HEK293 (cell line): ENCODE measurements at regions not wholly inside any gene's neighbourhood (a gene's known extent, or its start where the extent isn't known, plus 50 kb on each side); places are given as distances from the start of the nearest gene placed in this dataset.

ENCODE experiments used
- CTCF ChIA-PET: fragments of 350-600 bp; formaldehyde crosslinking; extraction: SDS; loops from one replicate; lab custom pipeline; 2021; ENCODE audit warnings: antibody characterized with exemption; lab: Yijun Ruan, JAX
- POLR2A ChIA-PET: fragments of 300-600 bp; formaldehyde crosslinking; extraction: SDS; loops from one replicate; lab custom pipeline; 2020; ENCODE audit warnings: antibody characterized with exemption, inconsistent platforms; lab: Yijun Ruan, JAX
- H3K27ac ChIP-seq: fragments of 200-500 bp; sonication (Bioruptor generic); 2 replicates; pipeline ENCODE4 v1.5.1; 2014; ENCODE audit warnings: low read depth, low read length, control low read depth, inconsistent platforms; ENCODE audit errors: extremely low read depth
- H3K36me3 ChIP-seq, 2 experiments: fragments of 200-500 bp in 1 of 2; sonication (Bioruptor generic) in 1 of 2; 1 replicate in 1 of 2; 2 replicates in 1 of 2; pipeline ENCODE4 v1.5.1; 2014 to 2017; ENCODE audit warnings: inconsistent platforms in 2 of 2, low read length in 2 of 2; ENCODE audit not compliant: control insufficient read depth in 2 of 2, insufficient read depth in 1 of 2
- H3K4me1 ChIP-seq: fragments of 200-500 bp; sonication (Bioruptor generic); 2 replicates; pipeline ENCODE4 v1.5.1; 2014; ENCODE audit warnings: mild to moderate bottlenecking, low read length, inconsistent platforms; ENCODE audit not compliant: control insufficient read depth, insufficient read depth
- H3K4me3 ChIP-seq: 2 replicates; pipeline ENCODE4 v1.5.1; 2011; ENCODE audit warnings: low read depth, mild to moderate bottlenecking, control low read depth, low read length, moderate library complexity
- H3K9me3 ChIP-seq: fragments of 200-500 bp; sonication (Bioruptor generic); 2 replicates; pipeline ENCODE4 v1.5.1; 2014; ENCODE audit warnings: low read depth, low read length, inconsistent platforms; ENCODE audit not compliant: control insufficient read depth, insufficient read depth
- SCRT1 ChIP-seq: fragments of 450-650 bp; formaldehyde crosslinking; IDR thresholded peaks from 2 replicates; pipeline ENCODE4 v1.5.1; 2016; ENCODE audit warnings: missing biosample characterization, missing genetic modification characterization, borderline replicate concordance
- ZBTB11 ChIP-seq: fragments of 450-650 bp; formaldehyde crosslinking; conservative IDR thresholded peaks from 2 replicates; pipeline ENCODE4 v1.5.1; 2016; ENCODE audit warnings: low read depth, missing biosample characterization, missing genetic modification characterization
- ZEB2 ChIP-seq: fragments of 450-650 bp; formaldehyde crosslinking; IDR thresholded peaks from 2 replicates; pipeline ENCODE4 v1.5.1; 2016; ENCODE audit warnings: missing biosample characterization, missing genetic modification characterization
- ZFHX2 ChIP-seq: fragments of 450-650 bp; formaldehyde crosslinking; conservative IDR thresholded peaks from 2 replicates; pipeline ENCODE4 v1.5.1; 2016; ENCODE audit warnings: missing biosample characterization, missing genetic modification characterization
- ZIC2 ChIP-seq: fragments of 450-650 bp; formaldehyde crosslinking; IDR thresholded peaks from 2 replicates; pipeline ENCODE4 v1.5.1; 2016; ENCODE audit warnings: missing biosample characterization, missing genetic modification characterization
- ZNF16 ChIP-seq: fragments of 450-650 bp; formaldehyde crosslinking; IDR thresholded peaks from 2 replicates; pipeline ENCODE4 v1.5.1; 2016; ENCODE audit warnings: low read depth, missing biosample characterization, missing genetic modification characterization
- ZNF280D ChIP-seq: fragments of 450-650 bp; formaldehyde crosslinking; IDR thresholded peaks from 2 replicates; pipeline ENCODE4 v1.5.1; 2016; ENCODE audit warnings: missing biosample characterization, missing genetic modification characterization
- ZNF311 ChIP-seq: fragments of 450-650 bp; formaldehyde crosslinking; IDR thresholded peaks from 2 replicates; pipeline ENCODE4 v1.5.1; 2017; ENCODE audit warnings: missing biosample characterization, missing genetic modification characterization, borderline replicate concordance
- ZNF394 ChIP-seq: fragments of 450-650 bp; formaldehyde crosslinking; IDR thresholded peaks from 2 replicates; pipeline ENCODE4 v1.5.1; 2016; ENCODE audit warnings: missing biosample characterization, missing genetic modification characterization, mild to moderate bottlenecking, moderate library complexity, borderline replicate concordance
- ZNF433 ChIP-seq: fragments of 450-650 bp; formaldehyde crosslinking; IDR thresholded peaks from 2 replicates; pipeline ENCODE4 v1.5.1; 2016; ENCODE audit warnings: missing biosample characterization, missing genetic modification characterization, low read depth
- ZNF521 ChIP-seq: fragments of 450-650 bp; formaldehyde crosslinking; IDR thresholded peaks from 2 replicates; pipeline ENCODE4 v1.5.1; 2017; ENCODE audit warnings: missing biosample characterization, mild to moderate bottlenecking, missing genetic modification characterization
- ZNF596 ChIP-seq: fragments of 450-650 bp; IDR thresholded peaks from 2 replicates; pipeline ENCODE4 v1.5.0; 2018; ENCODE audit warnings: missing biosample characterization, mild to moderate bottlenecking, missing genetic modification characterization, moderate library complexity
- ZNF621 ChIP-seq: fragments of 450-650 bp; formaldehyde crosslinking; IDR thresholded peaks from 2 replicates; pipeline ENCODE4 v1.5.1; 2017; ENCODE audit warnings: missing biosample characterization, missing genetic modification characterization
- ZNF626 ChIP-seq: fragments of 450-650 bp; sonication (Bioruptor Pico); formaldehyde crosslinking; IDR thresholded peaks from 2 replicates; pipeline ENCODE4 v1.5.1; 2018; ENCODE audit warnings: missing biosample characterization, missing genetic modification characterization, inconsistent platforms
- ZNF677 ChIP-seq: fragments of 450-650 bp; IDR thresholded peaks from 2 replicates; pipeline ENCODE4 v1.5.0; 2018; ENCODE audit warnings: missing biosample characterization, mild to moderate bottlenecking, missing genetic modification characterization, moderate library complexity
- ZNF777 ChIP-seq: fragments of 450-650 bp; formaldehyde crosslinking; IDR thresholded peaks from 2 replicates; pipeline ENCODE4 v1.5.1; 2017; ENCODE audit warnings: missing biosample characterization, missing genetic modification characterization, borderline replicate concordance
- ZNF792 ChIP-seq: fragments of 450-650 bp; formaldehyde crosslinking; IDR thresholded peaks from 2 replicates; pipeline ENCODE4 v1.5.1; 2016; ENCODE audit warnings: missing biosample characterization, missing genetic modification characterization
- ZNF843 ChIP-seq: fragments of 450-650 bp; formaldehyde crosslinking; IDR thresholded peaks from 2 replicates; pipeline ENCODE4 v1.5.1; 2016; ENCODE audit warnings: missing biosample characterization, missing genetic modification characterization
- TF ChIP-seq, protein P1 (sequence below): fragments of 450-650 bp; formaldehyde crosslinking; IDR thresholded peaks from 2 replicates; pipeline ENCODE4 v1.5.1; 2017; ENCODE audit warnings: missing biosample characterization, missing genetic modification characterization
- TF ChIP-seq, protein P2 (sequence below): fragments of 450-650 bp; formaldehyde crosslinking; IDR thresholded peaks from 2 replicates; pipeline ENCODE4 v1.5.1; 2016; ENCODE audit warnings: missing biosample characterization, missing genetic modification characterization
- TF ChIP-seq, protein P3 (sequence below): fragments of 450-650 bp; formaldehyde crosslinking; IDR thresholded peaks from 2 replicates; pipeline ENCODE4 v1.5.1; 2016; ENCODE audit warnings: missing biosample characterization, missing genetic modification characterization, borderline replicate concordance

DNA sequence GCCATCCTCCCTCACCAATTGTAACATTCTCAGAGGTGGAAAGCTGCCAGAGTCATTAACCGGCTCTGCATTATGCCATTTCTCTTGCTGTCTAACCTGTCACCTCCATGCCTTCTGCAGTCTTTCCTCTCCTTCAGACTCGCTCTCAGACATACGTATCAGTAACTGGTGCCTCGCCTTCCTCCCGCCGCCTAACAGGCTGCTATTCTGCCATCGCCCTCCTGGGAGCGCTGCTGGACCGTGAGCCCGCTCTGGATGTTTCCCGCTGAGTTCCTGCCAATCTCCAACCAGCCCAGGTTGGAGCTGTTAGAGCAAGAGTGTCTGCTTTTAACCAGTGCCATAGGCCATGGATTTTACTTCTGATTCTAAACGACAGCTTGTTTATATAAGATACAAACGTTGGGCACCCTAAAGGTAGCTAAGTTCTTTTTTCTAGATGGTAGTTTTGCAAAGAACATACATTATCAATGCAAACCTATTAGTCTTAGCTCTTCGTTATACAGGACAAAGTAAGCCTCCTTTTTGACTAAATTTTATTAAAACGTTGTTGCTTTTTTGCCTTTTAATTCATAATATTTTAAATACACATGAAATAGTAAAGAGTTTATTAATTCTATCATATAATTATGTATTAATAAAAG is 59.5 kb upstream of the NEIL3 start (continued):
- TF ChIP-seq ZNF311 (tag by site-specific recombination) (no peak), ZIC2 (tag by site-specific recombination) (0 out of 2 replicates have a peak, but pooled peaks have one; percentile 25), ZNF280D (tag by site-specific recombination) (no peak), ZNF433 (no peak), ZNF777 (tag by site-specific recombination) (no peak)

DNA sequence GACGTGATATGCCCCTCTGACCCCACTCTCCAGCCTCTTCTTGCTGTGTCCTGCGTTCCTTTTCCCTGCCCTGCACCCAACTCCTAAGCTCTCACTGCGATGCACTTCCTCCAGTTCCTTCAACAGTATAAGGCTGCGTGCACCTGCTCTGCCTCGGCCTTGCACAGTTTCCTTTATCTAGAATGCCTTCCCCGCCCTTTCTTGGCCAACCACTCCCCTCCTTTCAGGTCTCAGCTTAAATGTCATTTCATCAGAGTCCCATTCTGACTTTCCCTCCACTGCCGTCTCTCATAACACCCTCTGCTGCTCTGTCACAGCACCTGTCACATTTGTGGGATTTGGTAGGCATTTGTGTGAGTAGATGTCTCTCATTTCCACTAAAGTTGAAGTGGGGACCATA is 58.4 kb upstream of the NEIL3 start:
- Histone ChIP-seq H3K36me3 (no peaks in the 10 kb centered on the region), H3K4me3 (no peak overlapping the region), H3K4me1 (no peaks in the 10 kb centered on the region), H3K27ac (no peak overlapping the region), H3K9me3 (no peaks in the 10 kb centered on the region)
- ChIA-PET CTCF (interaction anchor here (0.6 to 1.1 kb wide), 6 partner anchors 13 to 873 kb away, joined by 3 to 5 read pairs (median 4); no protein-coding TSS in a partner anchor), POLR2A (no interaction called here)
- TF ChIP-seq ZNF521 (tag by site-specific recombination) (no peak), ZNF596 (no peak), ZNF626 (no peak), ZNF677 (tag by site-specific recombination) (no peak), ZEB2 (tag by site-specific recombination) (no peak), ZFHX2 (tag by site-specific recombination) (no peak), ZNF16 (tag by site-specific recombination) (no peak), ZNF792 (no peak), ZNF843 (tag by site-specific recombination) (no peak), ZNF394 (no peak), ZNF621 (tag by site-specific recombination) (no peak), ZBTB11 (tag by site-specific recombination) (no peak), SCRT1 (tag by site-specific recombination) (no peak)
- TF ChIP-seq, protein P1, sequence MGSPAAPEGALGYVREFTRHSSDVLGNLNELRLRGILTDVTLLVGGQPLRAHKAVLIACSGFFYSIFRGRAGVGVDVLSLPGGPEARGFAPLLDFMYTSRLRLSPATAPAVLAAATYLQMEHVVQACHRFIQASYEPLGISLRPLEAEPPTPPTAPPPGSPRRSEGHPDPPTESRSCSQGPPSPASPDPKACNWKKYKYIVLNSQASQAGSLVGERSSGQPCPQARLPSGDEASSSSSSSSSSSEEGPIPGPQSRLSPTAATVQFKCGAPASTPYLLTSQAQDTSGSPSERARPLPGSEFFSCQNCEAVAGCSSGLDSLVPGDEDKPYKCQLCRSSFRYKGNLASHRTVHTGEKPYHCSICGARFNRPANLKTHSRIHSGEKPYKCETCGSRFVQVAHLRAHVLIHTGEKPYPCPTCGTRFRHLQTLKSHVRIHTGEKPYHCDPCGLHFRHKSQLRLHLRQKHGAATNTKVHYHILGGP, result no peak
- TF ChIP-seq, protein P2, sequence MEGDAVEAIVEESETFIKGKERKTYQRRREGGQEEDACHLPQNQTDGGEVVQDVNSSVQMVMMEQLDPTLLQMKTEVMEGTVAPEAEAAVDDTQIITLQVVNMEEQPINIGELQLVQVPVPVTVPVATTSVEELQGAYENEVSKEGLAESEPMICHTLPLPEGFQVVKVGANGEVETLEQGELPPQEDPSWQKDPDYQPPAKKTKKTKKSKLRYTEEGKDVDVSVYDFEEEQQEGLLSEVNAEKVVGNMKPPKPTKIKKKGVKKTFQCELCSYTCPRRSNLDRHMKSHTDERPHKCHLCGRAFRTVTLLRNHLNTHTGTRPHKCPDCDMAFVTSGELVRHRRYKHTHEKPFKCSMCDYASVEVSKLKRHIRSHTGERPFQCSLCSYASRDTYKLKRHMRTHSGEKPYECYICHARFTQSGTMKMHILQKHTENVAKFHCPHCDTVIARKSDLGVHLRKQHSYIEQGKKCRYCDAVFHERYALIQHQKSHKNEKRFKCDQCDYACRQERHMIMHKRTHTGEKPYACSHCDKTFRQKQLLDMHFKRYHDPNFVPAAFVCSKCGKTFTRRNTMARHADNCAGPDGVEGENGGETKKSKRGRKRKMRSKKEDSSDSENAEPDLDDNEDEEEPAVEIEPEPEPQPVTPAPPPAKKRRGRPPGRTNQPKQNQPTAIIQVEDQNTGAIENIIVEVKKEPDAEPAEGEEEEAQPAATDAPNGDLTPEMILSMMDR (tag by site-specific recombination), result no peak
- TF ChIP-seq, protein P3, sequence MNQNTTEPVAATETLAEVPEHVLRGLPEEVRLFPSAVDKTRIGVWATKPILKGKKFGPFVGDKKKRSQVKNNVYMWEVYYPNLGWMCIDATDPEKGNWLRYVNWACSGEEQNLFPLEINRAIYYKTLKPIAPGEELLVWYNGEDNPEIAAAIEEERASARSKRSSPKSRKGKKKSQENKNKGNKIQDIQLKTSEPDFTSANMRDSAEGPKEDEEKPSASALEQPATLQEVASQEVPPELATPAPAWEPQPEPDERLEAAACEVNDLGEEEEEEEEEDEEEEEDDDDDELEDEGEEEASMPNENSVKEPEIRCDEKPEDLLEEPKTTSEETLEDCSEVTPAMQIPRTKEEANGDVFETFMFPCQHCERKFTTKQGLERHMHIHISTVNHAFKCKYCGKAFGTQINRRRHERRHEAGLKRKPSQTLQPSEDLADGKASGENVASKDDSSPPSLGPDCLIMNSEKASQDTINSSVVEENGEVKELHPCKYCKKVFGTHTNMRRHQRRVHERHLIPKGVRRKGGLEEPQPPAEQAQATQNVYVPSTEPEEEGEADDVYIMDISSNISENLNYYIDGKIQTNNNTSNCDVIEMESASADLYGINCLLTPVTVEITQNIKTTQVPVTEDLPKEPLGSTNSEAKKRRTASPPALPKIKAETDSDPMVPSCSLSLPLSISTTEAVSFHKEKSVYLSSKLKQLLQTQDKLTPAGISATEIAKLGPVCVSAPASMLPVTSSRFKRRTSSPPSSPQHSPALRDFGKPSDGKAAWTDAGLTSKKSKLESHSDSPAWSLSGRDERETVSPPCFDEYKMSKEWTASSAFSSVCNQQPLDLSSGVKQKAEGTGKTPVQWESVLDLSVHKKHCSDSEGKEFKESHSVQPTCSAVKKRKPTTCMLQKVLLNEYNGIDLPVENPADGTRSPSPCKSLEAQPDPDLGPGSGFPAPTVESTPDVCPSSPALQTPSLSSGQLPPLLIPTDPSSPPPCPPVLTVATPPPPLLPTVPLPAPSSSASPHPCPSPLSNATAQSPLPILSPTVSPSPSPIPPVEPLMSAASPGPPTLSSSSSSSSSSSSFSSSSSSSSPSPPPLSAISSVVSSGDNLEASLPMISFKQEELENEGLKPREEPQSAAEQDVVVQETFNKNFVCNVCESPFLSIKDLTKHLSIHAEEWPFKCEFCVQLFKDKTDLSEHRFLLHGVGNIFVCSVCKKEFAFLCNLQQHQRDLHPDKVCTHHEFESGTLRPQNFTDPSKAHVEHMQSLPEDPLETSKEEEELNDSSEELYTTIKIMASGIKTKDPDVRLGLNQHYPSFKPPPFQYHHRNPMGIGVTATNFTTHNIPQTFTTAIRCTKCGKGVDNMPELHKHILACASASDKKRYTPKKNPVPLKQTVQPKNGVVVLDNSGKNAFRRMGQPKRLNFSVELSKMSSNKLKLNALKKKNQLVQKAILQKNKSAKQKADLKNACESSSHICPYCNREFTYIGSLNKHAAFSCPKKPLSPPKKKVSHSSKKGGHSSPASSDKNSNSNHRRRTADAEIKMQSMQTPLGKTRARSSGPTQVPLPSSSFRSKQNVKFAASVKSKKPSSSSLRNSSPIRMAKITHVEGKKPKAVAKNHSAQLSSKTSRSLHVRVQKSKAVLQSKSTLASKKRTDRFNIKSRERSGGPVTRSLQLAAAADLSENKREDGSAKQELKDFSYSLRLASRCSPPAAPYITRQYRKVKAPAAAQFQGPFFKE (tag by site-specific recombination), result no peak
